CD4-positive, CD25-positive, alpha-beta regulatory T cell (primary cell): ENCODE measurements at regions not wholly inside any gene's neighbourhood (a gene's known extent, or its start where the extent isn't known, plus 50 kb on each side); places are given as distances from the start of the nearest gene placed in this dataset.
A peak's percentile ranks its signal among the peaks of the same experiment; 100 is the strongest.

ENCODE experiments used
- ATAC-seq, 2 donors: fragments of 150-1000 bp; cut with Tn5 transposase; one replicate each; pipeline ENCODE4 v1.10.0; 2021; ENCODE audit warnings: low read depth in 2 of 2, moderate number of reproducible peaks in 2 of 2, moderate library complexity in 1 of 2
- DNase-seq, 3 donors: peaks; one replicate each; pipeline versions ENCODE4 v3.0.0 to v3.0.0-alpha.2; 2012 to 2022; ENCODE audit warnings: mixed read lengths in 1 of 3
- H3K27ac ChIP-seq: one replicate; pipeline ENCODE4 v1.7.0; 2013; ENCODE audit warnings: mild to moderate bottlenecking, low read length; ENCODE audit not compliant: insufficient read depth, poor library complexity, severe bottlenecking
- H3K27me3 ChIP-seq: one replicate; pipeline ENCODE4 v1.7.0; 2013; ENCODE audit warnings: low read length; ENCODE audit not compliant: control insufficient read depth, insufficient read depth
- H3K36me3 ChIP-seq: one replicate; pipeline ENCODE4 v1.7.0; 2013; ENCODE audit warnings: mild to moderate bottlenecking, low read length, moderate library complexity; ENCODE audit not compliant: control insufficient read depth, insufficient read depth
- H3K4me1 ChIP-seq: 2 replicates; pipeline ENCODE4 v1.7.0; 2013; ENCODE audit warnings: mild to moderate bottlenecking, low read length; ENCODE audit not compliant: insufficient read depth, control insufficient read depth, poor library complexity, severe bottlenecking
- H3K4me3 ChIP-seq: one replicate; pipeline ENCODE4 v1.7.0; 2013; ENCODE audit warnings: low read depth, mild to moderate bottlenecking, low read length, moderate library complexity
- H3K9me3 ChIP-seq, 2 experiments: 1 replicate in 1 of 2; 2 replicates in 1 of 2; pipeline ENCODE4 v1.7.0; 2013; ENCODE audit warnings: low read length in 2 of 2, mild to moderate bottlenecking in 1 of 2, moderate library complexity in 1 of 2; ENCODE audit not compliant: control insufficient read depth in 2 of 2
- H3K27ac Mint-ChIP-seq, 3 donors: one replicate each; pipeline ENCODE4 v1.8.0; 2020 to 2022; ENCODE audit warnings: mild to moderate bottlenecking in 3 of 3, mixed read lengths in 3 of 3, moderate library complexity in 2 of 3
- H3K27me3 Mint-ChIP-seq: one replicate; pipeline ENCODE4 v1.8.0; 2022; ENCODE audit warnings: mild to moderate bottlenecking, mixed read lengths
- H3K36me3 Mint-ChIP-seq: one replicate; pipeline ENCODE4 v1.8.0; 2020; ENCODE audit warnings: mixed read lengths
- H3K4me1 Mint-ChIP-seq, 4 donors: one replicate each; pipeline ENCODE4 v1.8.0; 2020 to 2022; ENCODE audit warnings: mixed read lengths in 4 of 4, mild to moderate bottlenecking in 1 of 4
- H3K4me3 Mint-ChIP-seq, 4 donors: one replicate each; pipeline ENCODE4 v1.8.0; 2020 to 2022; ENCODE audit warnings: mild to moderate bottlenecking in 4 of 4, mixed read lengths in 4 of 4, moderate library complexity in 3 of 4
- H3K9me3 Mint-ChIP-seq, 7 donors: one replicate each; pipeline ENCODE4 v1.8.0; 2020 to 2022; ENCODE audit warnings: mixed read lengths in 7 of 7, mild to moderate bottlenecking in 3 of 7, moderate library complexity in 2 of 7

DNA sequence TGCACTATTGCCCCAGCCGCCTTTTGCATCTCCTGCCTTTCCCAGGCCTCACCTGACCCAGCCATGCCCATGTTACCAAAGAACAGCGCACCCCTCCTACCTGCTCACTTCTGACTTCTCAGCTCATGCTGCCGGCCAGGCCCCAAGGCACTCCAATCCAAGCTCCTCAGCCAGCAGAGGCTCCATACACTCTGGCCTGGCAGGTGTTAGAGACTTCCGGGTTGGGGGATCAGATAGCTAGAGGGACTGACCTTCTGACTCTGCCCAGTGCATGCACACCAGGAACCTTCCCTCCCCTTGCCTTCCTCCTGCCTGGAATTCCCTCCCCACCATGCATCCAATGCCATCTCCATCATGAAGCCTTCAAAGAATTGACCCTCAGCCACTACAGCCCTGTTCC is 56.2 kb upstream of the ZMIZ1 start:
- H3K27me3 ChIP-seq: no peaks in the 10 kb centered on the region
- peaks cover 0 to 7% (median 0%) of the 10 kb centered on the region in 4 donors for H3K4me1 Mint-ChIP-seq
- H3K36me3 ChIP-seq: no peaks in the 10 kb centered on the region
- ATAC-seq (no peak), DNase-seq (no peak)
- no peak overlapping the region for H3K4me3 ChIP-seq
- peak overlapping the region in 1 of 4 donors; percentile 41 for H3K4me3 Mint-ChIP-seq
- no peaks in the 10 kb centered on the region for H3K27me3 Mint-ChIP-seq
- peaks cover 0 to 1% (median under 1%) of the 10 kb centered on the region in 7 donors for H3K9me3 Mint-ChIP-seq
- peaks cover 1% of the 10 kb centered on the region for H3K36me3 Mint-ChIP-seq
- H3K27ac Mint-ChIP-seq: peak overlapping the region in 1 of 3 donors; percentile 9
- H3K4me1 ChIP-seq: no peaks in the 10 kb centered on the region
- H3K27ac ChIP-seq: no peak overlapping the region
- peaks cover 0 to under 1% of the 10 kb centered on the region in 2 experiments for H3K9me3 ChIP-seq

DNA sequence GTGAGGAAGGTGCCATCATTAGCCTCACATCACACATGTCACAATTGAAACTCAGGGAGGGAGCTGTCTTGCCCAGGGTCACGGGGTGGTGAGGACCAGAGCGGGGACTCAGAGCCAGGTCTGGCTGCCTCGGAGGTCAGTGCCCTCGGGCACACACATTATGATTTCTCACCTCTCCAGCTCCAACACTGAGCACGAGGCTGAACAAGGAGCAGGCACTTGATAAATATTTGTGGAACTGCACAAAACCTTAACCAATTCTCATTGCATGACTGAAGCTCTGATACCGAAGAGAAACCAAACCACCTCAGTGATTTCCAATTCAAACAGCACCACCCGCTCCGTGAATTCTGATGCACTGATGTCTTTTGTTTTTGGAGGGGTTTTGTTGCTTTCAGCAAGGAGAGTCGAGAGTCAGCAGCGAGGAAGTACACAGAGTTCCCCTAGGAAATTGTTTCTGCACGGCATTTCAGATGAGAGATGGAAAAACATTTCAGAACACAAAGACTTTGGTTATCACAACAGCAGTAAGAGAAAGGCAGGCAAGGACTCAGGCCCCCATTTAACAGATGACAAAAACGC is 55.3 kb upstream of the ZMIZ1 start:
- Mint-ChIP-seq H3K4me1 (peaks cover 0 to 5% (median 0%) of the 10 kb centered on the region in 4 donors), H3K27ac (no peak overlapping the region), H3K27me3 (no peaks in the 10 kb centered on the region), H3K4me3 (no peak overlapping the region), H3K36me3 (peaks cover 7% of the 10 kb centered on the region), H3K9me3 (peaks cover 0 to 7% (median 2%) of the 10 kb centered on the region in 7 donors)
- DNase-seq (no peak), ATAC-seq (no peak)
- Histone ChIP-seq H3K27me3 (no peaks in the 10 kb centered on the region), H3K4me3 (no peak overlapping the region), H3K27ac (no peak overlapping the region), H3K36me3 (no peaks in the 10 kb centered on the region), H3K4me1 (no peaks in the 10 kb centered on the region), H3K9me3 (peaks cover 3 to 7% of the 10 kb centered on the region in 2 experiments)

DNA sequence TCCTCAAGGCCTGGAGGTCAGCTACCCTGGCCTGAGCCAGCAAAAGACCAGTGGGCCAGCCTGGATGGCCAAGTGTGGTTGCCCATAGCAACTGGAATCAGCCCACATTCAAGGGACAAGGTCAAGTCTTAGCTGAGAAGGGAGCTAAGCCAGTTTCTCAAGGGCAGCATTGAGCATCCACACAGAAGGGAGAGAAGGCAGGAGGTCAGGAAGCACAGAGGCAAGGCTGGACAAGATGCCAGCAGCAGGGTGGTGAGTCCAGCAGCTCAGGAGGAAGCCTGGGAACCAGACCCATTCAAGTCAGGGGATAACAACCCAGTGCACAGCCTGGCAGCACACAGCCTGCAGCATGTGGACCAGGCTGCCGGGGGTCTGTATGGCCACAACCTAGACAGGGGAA is 54.0 kb upstream of the ZMIZ1 start:
- Histone ChIP-seq H3K36me3 (no peaks in the 10 kb centered on the region), H3K4me1 (no peaks in the 10 kb centered on the region), H3K9me3 (peaks cover 3 to 7% of the 10 kb centered on the region in 2 experiments), H3K27ac (no peak overlapping the region), H3K4me3 (no peak overlapping the region), H3K27me3 (no peaks in the 10 kb centered on the region)
- Mint-ChIP-seq H3K27ac (no peak overlapping the region), H3K36me3 (peaks cover 7% of the 10 kb centered on the region), H3K4me3 (no peak overlapping the region), H3K9me3 (peaks cover 0 to 7% (median 2%) of the 10 kb centered on the region in 7 donors), H3K4me1 (peaks cover 0 to 2% (median 0%) of the 10 kb centered on the region in 4 donors), H3K27me3 (no peaks in the 10 kb centered on the region)
- ATAC-seq (no peak), DNase-seq (no peak)

DNA sequence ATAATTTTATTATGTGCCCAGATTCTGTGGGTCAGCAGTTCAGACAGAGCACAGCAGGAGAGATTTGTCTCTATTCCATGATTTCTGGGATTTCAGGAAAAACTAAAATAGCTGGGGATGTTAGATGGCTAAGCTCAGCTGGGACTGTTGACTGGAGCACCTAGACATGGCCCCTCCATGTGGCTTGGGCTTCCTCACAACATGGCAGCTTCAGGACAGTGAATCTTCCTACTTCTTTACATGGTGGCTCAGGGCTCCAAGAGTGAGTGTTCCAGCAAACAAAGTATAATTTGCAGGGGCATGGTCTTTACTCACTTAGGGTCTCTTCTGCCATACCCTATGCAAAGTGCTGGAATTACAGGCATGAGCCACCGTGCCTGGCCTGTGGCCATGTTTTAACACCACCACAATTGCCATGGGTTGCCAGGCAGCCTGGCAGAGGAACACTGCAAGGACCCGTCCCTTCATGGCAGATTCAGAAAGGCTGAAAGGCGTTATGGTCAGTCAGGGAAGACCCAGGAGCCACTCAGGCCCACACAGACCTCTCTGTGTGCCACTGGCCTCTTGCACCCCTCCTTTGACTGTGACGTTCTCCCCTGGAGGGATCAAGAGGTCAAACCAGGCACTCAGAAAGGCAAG is 50.8 kb upstream of the ZMIZ1 start:
- H3K27ac Mint-ChIP-seq: peak overlapping the region in 1 of 3 donors; percentile 26
- Histone ChIP-seq H3K36me3 (no peaks in the 10 kb centered on the region), H3K27ac (no peak overlapping the region), H3K27me3 (no peaks in the 10 kb centered on the region), H3K4me1 (no peaks in the 10 kb centered on the region), H3K9me3 (peaks cover 3 to 7% of the 10 kb centered on the region in 2 experiments), H3K4me3 (no peak overlapping the region)
- no peaks in the 10 kb centered on the region for H3K27me3 Mint-ChIP-seq
- DNase-seq (no peak), ATAC-seq (no peak)
- H3K4me1 Mint-ChIP-seq: peaks cover 0 to 7% (median under 1%) of the 10 kb centered on the region in 4 donors
- H3K9me3 Mint-ChIP-seq: peaks cover 0 to 7% (median 2%) of the 10 kb centered on the region in 7 donors
- H3K4me3 Mint-ChIP-seq: no peak overlapping the region
- H3K36me3 Mint-ChIP-seq: peaks cover 7% of the 10 kb centered on the region

DNA sequence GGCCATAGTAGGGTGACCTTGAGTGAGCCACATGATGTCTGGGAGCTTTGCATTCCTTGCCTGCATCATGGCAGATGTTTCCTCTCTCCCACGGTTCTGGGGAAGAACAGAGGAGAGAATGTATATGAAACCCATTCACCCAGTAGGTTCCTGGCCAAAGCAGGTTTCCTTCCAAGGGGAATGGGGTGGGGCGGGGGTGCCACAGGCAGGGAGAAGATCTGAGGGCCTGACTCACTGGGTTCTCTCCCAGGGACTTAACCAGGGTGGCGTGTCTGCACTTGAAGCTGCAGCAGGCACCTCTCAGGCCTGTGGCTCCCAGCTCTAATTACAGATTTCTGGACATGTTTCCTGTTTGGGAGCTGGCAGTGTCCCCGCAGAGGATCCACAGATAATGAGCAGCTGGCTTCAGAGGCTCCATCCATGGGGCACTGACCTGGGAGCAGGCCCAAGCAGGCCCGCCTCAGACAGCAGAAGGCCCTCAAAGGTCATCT is 50.2 kb upstream of the ZMIZ1 start:
- DNase-seq (no peak), ATAC-seq (no peak)
- Histone ChIP-seq H3K27ac (no peak overlapping the region), H3K9me3 (peaks cover 3 to 7% of the 10 kb centered on the region in 2 experiments), H3K27me3 (no peaks in the 10 kb centered on the region), H3K4me3 (no peak overlapping the region), H3K36me3 (no peaks in the 10 kb centered on the region), H3K4me1 (no peaks in the 10 kb centered on the region)
- Mint-ChIP-seq H3K27ac (no peak overlapping the region), H3K4me3 (no peak overlapping the region), H3K4me1 (peaks cover 0 to 12% (median 2%) of the 10 kb centered on the region in 4 donors), H3K36me3 (peaks cover 7% of the 10 kb centered on the region), H3K27me3 (no peaks in the 10 kb centered on the region), H3K9me3 (peaks cover 0 to 7% (median 2%) of the 10 kb centered on the region in 7 donors)
